Neural progenitor cell (in vitro differentiated cells): ENCODE measurements at regions not wholly inside any gene's neighbourhood (a gene's known extent, or its start where the extent isn't known, plus 50 kb on each side); places are given as distances from the start of the nearest gene placed in this dataset.

Experiments used
- DNase-seq: peaks from one replicate; pipeline ENCODE4 v3.0.0-alpha.2; 2016; ENCODE audit warnings: low spot score
- H2AFZ ChIP-seq: fragments of 200-600 bp; sonication (generic); replicated peaks from 2 replicates; pipeline ENCODE4 v1.6.1; 2016; ENCODE audit warnings: antibody characterized with exemption
- H3F3A ChIP-seq: fragments of 200-600 bp; sonication (generic); 2 replicates; pipeline ENCODE4 v1.6.1; 2016; ENCODE audit warnings: antibody characterized with exemption, low read depth
- H3K27ac ChIP-seq: fragments of 200-600 bp; sonication (generic); 2 replicates; pipeline ENCODE4 v1.5.1; 2016; ENCODE audit warnings: mild to moderate bottlenecking
- H3K27me3 ChIP-seq: fragments of 200-600 bp; sonication (generic); 2 replicates; pipeline ENCODE4 v1.6.1; 2016; ENCODE audit warnings: mild to moderate bottlenecking, moderate library complexity
- H3K36me3 ChIP-seq: fragments of 200-600 bp; sonication (generic); 2 replicates; pipeline ENCODE4 v1.5.1; 2016
- H3K4me1 ChIP-seq: fragments of 200-600 bp; sonication (generic); 2 replicates; pipeline ENCODE4 v1.6.1; 2016; ENCODE audit warnings: mixed run types
- H3K4me2 ChIP-seq: fragments of 200-600 bp; sonication (generic); 2 replicates; pipeline ENCODE4 v1.6.1; 2016
- H3K4me3 ChIP-seq: fragments of 200-600 bp; sonication (generic); 2 replicates; pipeline ENCODE4 v1.5.1; 2016
- H3K79me2 ChIP-seq: fragments of 200-600 bp; sonication (generic); 2 replicates; pipeline ENCODE4 v1.6.1; 2016; ENCODE audit warnings: low read depth
- H3K9ac ChIP-seq: fragments of 200-600 bp; sonication (generic); 2 replicates; pipeline ENCODE4 v1.6.1; 2016
- H3K9me3 ChIP-seq: fragments of 200-600 bp; sonication (generic); 2 replicates; pipeline ENCODE4 v1.5.1; 2016; ENCODE audit warnings: low read depth
- H4K20me1 ChIP-seq: fragments of 200-600 bp; sonication (generic); 2 replicates; pipeline ENCODE4 v1.6.1; 2016; ENCODE audit warnings: low read depth
- H3K27ac Mint-ChIP-seq: 3 replicates; pipeline ENCODE4 v1.8.0; 2021; ENCODE audit warnings: mixed read lengths
- H3K27me3 Mint-ChIP-seq: 2 replicates; pipeline ENCODE4 v1.8.0; 2022; ENCODE audit warnings: low read depth, mild to moderate bottlenecking, inconsistent platforms, moderate library complexity, mixed read lengths; ENCODE audit not compliant: insufficient read depth
- H3K36me3 Mint-ChIP-seq: 3 replicates; pipeline ENCODE4 v1.8.0; 2021; ENCODE audit warnings: mixed read lengths
- H3K4me1 Mint-ChIP-seq: 3 replicates; pipeline ENCODE4 v1.8.0; 2021; ENCODE audit warnings: mixed read lengths
- H3K4me3 Mint-ChIP-seq: 3 replicates; pipeline ENCODE4 v1.8.0; 2021; ENCODE audit warnings: mild to moderate bottlenecking, moderate library complexity, mixed read lengths
- H3K9me3 Mint-ChIP-seq: 3 replicates; pipeline ENCODE4 v1.8.0; 2020; ENCODE audit warnings: mixed read lengths
- CTCF ChIP-seq: fragments of 200-600 bp; sonication (generic); IDR thresholded peaks from 2 replicates; pipeline ENCODE4 v1.5.1; 2017; ENCODE audit warnings: antibody characterized with exemption, mild to moderate bottlenecking
- EZH2 ChIP-seq: fragments of 200-600 bp; sonication (generic); IDR thresholded peaks from 2 replicates; pipeline ENCODE4 v1.6.1; 2017; ENCODE audit warnings: antibody characterized with exemption, mild to moderate bottlenecking, moderate library complexity
- EZH2phosphoT487 ChIP-seq: fragments of 200-600 bp; sonication (generic); IDR thresholded peaks from 2 replicates; pipeline ENCODE4 v1.6.1; 2017; ENCODE audit warnings: antibody characterized with exemption

GRCh38 chr22:49444781-49445180 lies 382.9 kb downstream of the BRD1 start:
- TF ChIP-seq EZH2phosphoT487 (no peak), EZH2 (no peak), CTCF (no peak)
- peaks cover 2% of the 10 kb centered on the region for H3K9me3 Mint-ChIP-seq

GRCh38 chr22:49440931-49441330 lies 386.7 kb downstream of the BRD1 start:
- no peak for DNase-seq
- no peaks in the 10 kb centered on the region for H3K27me3 ChIP-seq
- H3K27ac ChIP-seq: no peak overlapping the region
- H3K79me2 ChIP-seq: no peaks in the 10 kb centered on the region
- TF ChIP-seq EZH2 (no peak), EZH2phosphoT487 (no peak), CTCF (no peak)
- no peaks in the 10 kb centered on the region for H3F3A ChIP-seq
- Mint-ChIP-seq H3K36me3 (no peaks in the 10 kb centered on the region), H3K27ac (no peak overlapping the region), H3K4me3 (no peak overlapping the region), H3K4me1 (peaks cover 3% of the 10 kb centered on the region), H3K9me3 (peaks cover 2% of the 10 kb centered on the region), H3K27me3 (peaks cover 2% of the 10 kb centered on the region)
- H3K4me3 ChIP-seq: no peak overlapping the region
- no peak overlapping the region for H2AFZ ChIP-seq
- no peaks in the 10 kb centered on the region for H3K9me3 ChIP-seq
- H3K4me2 ChIP-seq: no peak overlapping the region
- no peaks in the 10 kb centered on the region for H3K36me3 ChIP-seq
- no peak overlapping the region for H3K9ac ChIP-seq
- H3K4me1 ChIP-seq: no peaks in the 10 kb centered on the region
- H4K20me1 ChIP-seq: no peaks in the 10 kb centered on the region

More at GRCh38 chr22:49444781-49445180, 382.9 kb downstream of the BRD1 start:
- Histone ChIP-seq H4K20me1 (no peaks in the 10 kb centered on the region), H3K4me3 (no peak overlapping the region), H3K9me3 (no peaks in the 10 kb centered on the region), H3K4me1 (peaks cover 7% of the 10 kb centered on the region), H3K79me2 (no peaks in the 10 kb centered on the region), H2AFZ (no peak overlapping the region), H3K9ac (no peak overlapping the region), H3K36me3 (no peaks in the 10 kb centered on the region), H3K27me3 (peaks cover 8% of the 10 kb centered on the region), H3K4me2 (no peak overlapping the region), H3K27ac (no peak overlapping the region), H3F3A (peaks cover 6% of the 10 kb centered on the region)
- no peaks in the 10 kb centered on the region for H3K36me3 Mint-ChIP-seq
- DNase-seq: no peak
- H3K27ac Mint-ChIP-seq: no peak overlapping the region
- H3K4me3 Mint-ChIP-seq: no peak overlapping the region
- peaks cover 10% of the 10 kb centered on the region for H3K4me1 Mint-ChIP-seq
- H3K27me3 Mint-ChIP-seq: peaks cover 12% of the 10 kb centered on the region

GRCh38 chr22:49439373-49439772 lies 388.3 kb downstream of the BRD1 start:
- no peaks in the 10 kb centered on the region for H4K20me1 ChIP-seq
- no peaks in the 10 kb centered on the region for H3K36me3 ChIP-seq
- H3K9me3 ChIP-seq: no peaks in the 10 kb centered on the region
- H3F3A ChIP-seq: no peaks in the 10 kb centered on the region
- no peaks in the 10 kb centered on the region for H3K27me3 ChIP-seq
- Mint-ChIP-seq H3K9me3 (peaks cover 6% of the 10 kb centered on the region), H3K36me3 (no peaks in the 10 kb centered on the region), H3K27me3 (peaks cover 6% of the 10 kb centered on the region), H3K4me3 (no peak overlapping the region), H3K4me1 (peaks cover 3% of the 10 kb centered on the region), H3K27ac (peak overlapping the region; percentile 69)
- H3K4me1 ChIP-seq: no peaks in the 10 kb centered on the region
- no peak for TF ChIP-seq CTCF
- TF ChIP-seq EZH2phosphoT487: no peak
- TF ChIP-seq EZH2: no peak
- DNase-seq: no peak
- no peak overlapping the region for H3K4me2 ChIP-seq
- H3K27ac ChIP-seq: no peak overlapping the region
- no peak overlapping the region for H3K4me3 ChIP-seq
- H3K79me2 ChIP-seq: no peaks in the 10 kb centered on the region
- H2AFZ ChIP-seq: no peak overlapping the region
- no peak overlapping the region for H3K9ac ChIP-seq
